Lower lobe of right lung (tissue), 2 donors: ENCODE measurements at regions not wholly inside any gene's neighbourhood (a gene's known extent, or its start where the extent isn't known, plus 50 kb on each side); places are given as distances from the start of the nearest gene placed in this dataset.

ENCODE experiments used
- ATAC-seq, 2 donors: fragments of 200-7000 bp; cut with Tn5 transposase; one replicate each; pipeline ENCODE4 v1.9.1; 2020 to 2022; ENCODE audit warnings: mild to moderate bottlenecking in 2 of 2, moderate library complexity in 2 of 2
- DNase-seq: peaks from one replicate; pipeline ENCODE4 v3.0.0-alpha.2; 2020
- H3K27ac ChIP-seq: fragments of 200-600 bp; one replicate; pipeline ENCODE4 v1.8.0; 2022
- H3K27me3 ChIP-seq: fragments of 200-600 bp; one replicate; pipeline ENCODE4 v1.8.0; 2022; ENCODE audit warnings: low read depth
- H3K36me3 ChIP-seq: fragments of 200-600 bp; one replicate; pipeline ENCODE4 v1.8.0; 2022; ENCODE audit warnings: mild to moderate bottlenecking
- H3K4me1 ChIP-seq: fragments of 200-600 bp; one replicate; pipeline ENCODE4 v1.8.0; 2022
- H3K4me3 ChIP-seq: fragments of 200-600 bp; one replicate; pipeline ENCODE4 v1.8.0; 2022; ENCODE audit warnings: mild to moderate bottlenecking
- H3K9me3 ChIP-seq: fragments of 200-600 bp; one replicate; pipeline ENCODE4 v1.8.0; 2022
- CTCF ChIP-seq: fragments of 200-600 bp; IDR thresholded peaks from one replicate; pipeline ENCODE4 v1.8.0; 2022; ENCODE audit warnings: antibody characterized with exemption, mild to moderate bottlenecking
- intact Hi-C: fragments of 100-400 bp; cut with DNase I; formaldehyde crosslinking; loops from one replicate; pipeline ENCODE4 v1.11.0; 2022
- donor health status: DM: no; HTN: yes; CAD: no; lungs with severe emphysema.

GRCh38 chr14:96956464-96957239, 159.5 kb downstream of the VRK1 start:
- no peak for TF ChIP-seq CTCF
- no peak overlapping the region for H3K27ac ChIP-seq
- no peak overlapping the region for H3K4me3 ChIP-seq
- H3K4me1 ChIP-seq, result no peaks in the 10 kb centered on the region
- no peaks in the 10 kb centered on the region for H3K36me3 ChIP-seq
- no peak for ATAC-seq
- no peaks in the 10 kb centered on the region for H3K9me3 ChIP-seq
- intact Hi-C loops, result no loop called here
- no peaks in the 10 kb centered on the region for H3K27me3 ChIP-seq
- DNase-seq, result no peak

DNA sequence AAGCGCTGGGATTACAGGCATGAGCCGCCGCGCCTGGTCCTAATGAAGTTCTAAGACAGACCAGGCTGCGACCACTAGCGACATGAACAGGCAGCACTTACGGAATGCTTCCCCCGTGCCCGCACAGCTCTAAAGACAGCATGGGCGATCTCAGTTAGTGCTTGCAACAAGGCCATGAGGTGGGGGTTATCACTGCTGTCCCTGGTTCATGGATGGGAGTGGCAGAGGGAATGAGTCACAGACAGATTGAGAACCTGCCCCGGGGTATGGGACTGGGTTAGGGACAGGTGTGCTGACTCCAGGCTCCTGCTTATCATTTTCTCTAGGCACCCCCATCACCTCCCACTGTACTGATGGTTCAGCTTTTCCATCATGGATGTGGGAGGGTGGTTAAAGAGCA, 160.9 kb downstream of the VRK1 start:
- Histone ChIP-seq H3K4me1 (no peaks in the 10 kb centered on the region), H3K27ac (no peak overlapping the region), H3K9me3 (no peaks in the 10 kb centered on the region), H3K36me3 (no peaks in the 10 kb centered on the region), H3K4me3 (no peak overlapping the region), H3K27me3 (no peaks in the 10 kb centered on the region)
- DNase-seq (no peak), ATAC-seq (no peak)
- intact Hi-C loops, result no loop called here
- TF ChIP-seq CTCF, result no peak

- DNase-seq (no peak), ATAC-seq (no peak)
- Histone ChIP-seq H3K4me1 (no peaks in the 10 kb centered on the region), H3K36me3 (no peaks in the 10 kb centered on the region), H3K9me3 (no peaks in the 10 kb centered on the region), H3K27ac (no peak overlapping the region), H3K4me3 (no peak overlapping the region), H3K27me3 (no peaks in the 10 kb centered on the region)
- intact Hi-C loops, result no loop called here
- TF ChIP-seq CTCF, result no peak
These were observed 162.8 kb downstream of the VRK1 start for GRCh38 chr14:96959992-96960391.

DNA sequence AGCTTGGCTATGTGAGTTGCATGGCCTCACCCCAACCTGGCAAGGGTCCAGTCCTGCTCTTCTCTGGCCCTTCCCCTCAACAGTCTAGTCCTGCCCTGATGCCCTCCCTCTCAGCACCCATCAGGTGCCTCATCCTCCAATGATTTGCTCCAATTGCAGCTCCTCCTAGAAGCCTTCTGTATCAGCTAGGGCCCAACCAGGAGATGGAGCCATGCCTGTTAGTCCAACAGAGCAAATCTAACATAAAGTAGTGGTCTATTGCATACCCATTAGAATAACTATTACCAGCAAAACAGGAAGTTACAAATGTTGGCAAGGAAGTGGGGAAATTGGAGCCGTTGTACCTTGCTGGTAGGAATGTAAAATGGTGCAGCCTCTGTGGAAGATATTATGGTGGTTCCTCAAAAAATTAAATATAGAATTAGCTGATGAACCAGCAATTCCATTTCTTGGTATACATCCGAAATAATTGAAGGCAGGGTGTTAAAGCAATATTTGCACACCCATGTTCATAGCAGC, 163.5 kb downstream of the VRK1 start:
- Histone ChIP-seq H3K27me3 (no peaks in the 10 kb centered on the region), H3K36me3 (no peaks in the 10 kb centered on the region), H3K9me3 (no peaks in the 10 kb centered on the region), H3K4me1 (no peaks in the 10 kb centered on the region), H3K27ac (no peak overlapping the region), H3K4me3 (no peak overlapping the region)
- DNase-seq, result no peak
- no peak for TF ChIP-seq CTCF
- intact Hi-C loops, result no loop called here
- ATAC-seq, result no peak

GRCh38 chr14:96961895-96962294, 164.7 kb downstream of the VRK1 start:
- H3K27ac ChIP-seq, result no peak overlapping the region
- no peak for DNase-seq
- no peak for ATAC-seq
- no peaks in the 10 kb centered on the region for H3K4me1 ChIP-seq
- H3K4me3 ChIP-seq, result no peak overlapping the region
- no peaks in the 10 kb centered on the region for H3K27me3 ChIP-seq
- intact Hi-C loops, result no loop called here
- no peak for TF ChIP-seq CTCF
- H3K36me3 ChIP-seq, result no peaks in the 10 kb centered on the region
- H3K9me3 ChIP-seq, result no peaks in the 10 kb centered on the region
